ENCODE measurements at regions not wholly inside any gene's neighbourhood (a gene's known extent, or its start where the extent isn't known, plus 50 kb on each side); places are given as distances from the start of the nearest gene placed in this dataset.
A peak's percentile ranks its signal among the peaks of the same experiment; 100 is the strongest.

- ATAC-seq (no peak), DNase-seq (no peak)
- no peaks in the 10 kb centered on the region for H3K4me1 ChIP-seq
- no peaks in the 10 kb centered on the region for H3K36me3 ChIP-seq
- no peak overlapping the region for H3K27ac ChIP-seq
- intact Hi-C loops (cut with DNase I; ENCODE audit: low total_unique reads) (no loop called here), in situ Hi-C loops (cut with MboI; ENCODE audit: low sequenced_read_pairs in 4 of 4) (no loop called here)
- no peak overlapping the region for H3K4me3 ChIP-seq
- H3K27me3 ChIP-seq, result no peaks in the 10 kb centered on the region
- H3K9me3 ChIP-seq, result no peaks in the 10 kb centered on the region
- no peak for TF ChIP-seq POLR2A (IDR thresholded peaks at IDR 0.05)
- TF ChIP-seq, protein P1, sequence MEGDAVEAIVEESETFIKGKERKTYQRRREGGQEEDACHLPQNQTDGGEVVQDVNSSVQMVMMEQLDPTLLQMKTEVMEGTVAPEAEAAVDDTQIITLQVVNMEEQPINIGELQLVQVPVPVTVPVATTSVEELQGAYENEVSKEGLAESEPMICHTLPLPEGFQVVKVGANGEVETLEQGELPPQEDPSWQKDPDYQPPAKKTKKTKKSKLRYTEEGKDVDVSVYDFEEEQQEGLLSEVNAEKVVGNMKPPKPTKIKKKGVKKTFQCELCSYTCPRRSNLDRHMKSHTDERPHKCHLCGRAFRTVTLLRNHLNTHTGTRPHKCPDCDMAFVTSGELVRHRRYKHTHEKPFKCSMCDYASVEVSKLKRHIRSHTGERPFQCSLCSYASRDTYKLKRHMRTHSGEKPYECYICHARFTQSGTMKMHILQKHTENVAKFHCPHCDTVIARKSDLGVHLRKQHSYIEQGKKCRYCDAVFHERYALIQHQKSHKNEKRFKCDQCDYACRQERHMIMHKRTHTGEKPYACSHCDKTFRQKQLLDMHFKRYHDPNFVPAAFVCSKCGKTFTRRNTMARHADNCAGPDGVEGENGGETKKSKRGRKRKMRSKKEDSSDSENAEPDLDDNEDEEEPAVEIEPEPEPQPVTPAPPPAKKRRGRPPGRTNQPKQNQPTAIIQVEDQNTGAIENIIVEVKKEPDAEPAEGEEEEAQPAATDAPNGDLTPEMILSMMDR (IDR thresholded peaks at IDR 0.05 in 4 of 5, conservative IDR thresholded peaks at IDR 0.05 in 1 of 5), result no peak
Observed at GRCh38 chr6:15086348-15087158, 159.3 kb upstream of the JARID2 start.

- ATAC-seq, result no peak
- intact Hi-C loops (cut with DNase I; ENCODE audit: low total_unique reads), result no loop called here
- no peak for DNase-seq
- TF ChIP-seq, protein P1 (IDR thresholded peaks at IDR 0.05 in 4 of 5, conservative IDR thresholded peaks at IDR 0.05 in 1 of 5), result no peak
- TF ChIP-seq POLR2A (IDR thresholded peaks at IDR 0.05), result no peak
- no peak overlapping the region for H3K27ac ChIP-seq
- no peaks in the 10 kb centered on the region for H3K9me3 ChIP-seq
- H3K4me1 ChIP-seq, result no peaks in the 10 kb centered on the region
- no peaks in the 10 kb centered on the region for H3K36me3 ChIP-seq
- no peak overlapping the region for H3K4me3 ChIP-seq
- H3K27me3 ChIP-seq, result no peaks in the 10 kb centered on the region
- in situ Hi-C loops (cut with MboI; ENCODE audit: low sequenced_read_pairs in 4 of 4), result no loop called here
Observed at GRCh38 chr6:15087186-15087589, 158.7 kb upstream of the JARID2 start.

DNA sequence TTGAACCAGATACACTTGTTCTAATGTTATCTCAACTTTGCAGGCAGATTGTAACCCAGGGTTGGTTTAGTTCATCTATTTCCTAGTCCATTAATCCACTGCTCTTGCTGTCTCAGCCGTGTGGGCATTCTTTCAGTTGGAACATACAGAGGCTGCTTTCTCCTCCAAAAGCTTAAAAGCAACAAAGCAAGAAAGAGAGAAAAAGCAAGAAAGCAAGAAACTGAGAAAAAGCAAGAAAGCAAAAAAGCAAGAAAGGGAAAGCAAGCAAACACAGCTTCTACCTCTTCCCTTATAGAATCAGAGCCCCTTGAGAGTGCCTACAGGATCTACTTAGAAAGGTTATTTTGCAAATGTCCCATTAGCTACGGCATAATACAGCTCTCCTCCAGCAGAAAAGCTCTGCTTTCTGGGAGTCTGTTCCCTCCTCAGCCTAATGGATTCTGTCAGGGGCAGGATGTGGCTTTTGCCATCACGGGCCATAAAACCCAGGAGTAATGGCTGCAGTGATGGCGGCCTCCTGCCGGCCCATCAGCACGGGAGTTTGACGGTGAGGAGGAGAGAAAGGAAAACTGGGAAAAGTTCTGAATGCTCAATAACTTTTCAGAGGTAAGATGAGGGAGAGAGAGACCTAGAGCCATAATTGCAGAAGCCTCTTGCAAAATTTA, 156.8 kb upstream of the JARID2 start:
- Histone ChIP-seq H3K4me3 (no peak overlapping the region), H3K27ac (no peak overlapping the region), H3K9me3 (no peaks in the 10 kb centered on the region), H3K36me3 (no peaks in the 10 kb centered on the region), H3K4me1 (no peaks in the 10 kb centered on the region), H3K27me3 (no peaks in the 10 kb centered on the region)
- ATAC-seq, result no peak
- intact Hi-C loops (cut with DNase I; ENCODE audit: low total_unique reads), result no loop called here
- in situ Hi-C loops (cut with MboI; ENCODE audit: low sequenced_read_pairs in 4 of 4), result no loop called here
- no peak for DNase-seq
- TF ChIP-seq, protein P1 (IDR thresholded peaks at IDR 0.05 in 4 of 5, conservative IDR thresholded peaks at IDR 0.05 in 1 of 5), result no peak
- no peak for TF ChIP-seq POLR2A (IDR thresholded peaks at IDR 0.05)

DNA sequence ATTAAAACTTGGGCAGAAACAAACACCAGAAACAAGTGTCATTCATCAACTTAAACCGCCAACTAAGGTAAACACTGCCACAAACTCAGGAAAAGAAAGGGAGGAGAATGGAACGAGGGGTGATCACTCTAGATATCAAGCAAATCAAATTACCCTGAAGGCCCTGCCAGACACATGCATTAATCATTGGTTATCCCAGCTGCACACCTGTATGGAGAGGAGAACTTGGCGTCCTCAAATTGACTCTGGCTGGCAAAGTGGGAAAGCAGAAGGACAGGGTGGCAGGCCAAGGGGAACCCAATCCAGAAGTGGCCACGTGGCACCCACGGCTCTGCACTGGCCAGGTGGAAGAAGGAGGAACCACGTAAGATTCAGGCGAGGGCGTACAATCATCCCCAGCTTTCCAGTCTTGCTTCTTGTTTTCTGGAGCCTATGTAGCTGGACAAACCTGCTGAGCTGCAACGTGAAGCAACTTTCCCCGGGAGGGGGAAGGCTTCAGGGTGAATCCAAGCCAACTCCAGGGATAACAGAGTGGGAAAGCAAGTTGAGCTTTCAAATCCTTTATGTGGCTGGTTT, 156.2 kb upstream of the JARID2 start:
- ATAC-seq, result peak; percentile 43 to 51

More for the DNA sequence above, 156.2 kb upstream of the JARID2 start:
- no peaks in the 10 kb centered on the region for H3K4me1 ChIP-seq
- no peaks in the 10 kb centered on the region for H3K27me3 ChIP-seq
- H3K36me3 ChIP-seq, result no peaks in the 10 kb centered on the region
- intact Hi-C loops (cut with DNase I; ENCODE audit: low total_unique reads) (no loop called here), in situ Hi-C loops (cut with MboI; ENCODE audit: low sequenced_read_pairs in 4 of 4) (no loop called here)
- H3K4me3 ChIP-seq, result no peak overlapping the region
- H3K9me3 ChIP-seq, result no peaks in the 10 kb centered on the region
- DNase-seq, result peak; percentile 9 to 21
- no peak overlapping the region for H3K27ac ChIP-seq
- TF ChIP-seq, protein P1 (IDR thresholded peaks at IDR 0.05 in 4 of 5, conservative IDR thresholded peaks at IDR 0.05 in 1 of 5), result no peak
- TF ChIP-seq POLR2A (IDR thresholded peaks at IDR 0.05), result no peak
